ENCODE measurements at regions not wholly inside any gene's neighbourhood (a gene's known extent, or its start where the extent isn't known, plus 50 kb on each side); places are given as distances from the start of the nearest gene placed in this dataset.

DNA sequence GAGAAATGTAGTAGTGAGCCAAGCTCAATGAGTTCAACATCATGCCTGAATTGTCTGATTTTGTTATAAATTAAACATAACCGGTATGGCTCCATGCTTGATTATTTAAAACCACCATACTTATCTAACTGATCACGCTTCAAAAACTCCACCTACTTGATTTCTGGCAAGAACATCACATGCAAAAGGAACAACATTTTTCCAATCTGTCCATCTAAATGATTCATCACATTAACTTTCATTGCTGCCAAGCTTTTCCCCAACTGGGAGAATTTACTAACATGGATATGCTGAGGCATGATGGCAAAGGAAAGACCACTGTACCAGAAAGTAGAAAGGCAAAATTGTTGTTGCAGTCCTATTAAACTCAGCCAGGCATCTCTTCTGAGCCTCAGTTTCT is 286.8 kb downstream of the TRIB2 start:
- TF ChIP-seq CTCF (optimal IDR thresholded peaks at IDR 0.05 in 1 of 3, IDR thresholded peaks at IDR 0.05 in 1 of 3, conservative IDR thresholded peaks at IDR 0.05 in 1 of 3; ENCODE audit: extremely low read depth in 1 of 3, insufficient read depth in 2 of 3, low read length in 3 of 3) (no peak), EZH2 (IDR thresholded peaks at IDR 0.05; ENCODE audit: low read length) (no peak)
- Histone ChIP-seq H3K27ac (ENCODE audit: control insufficient read depth, insufficient read depth, low read length) (no peak overlapping the region), H3K4me1 (ENCODE audit: control insufficient read depth, extremely low read depth, insufficient read depth, low read length) (peaks cover 14% of the 10 kb centered on the region), H3K4me3 (ENCODE audit: control insufficient read depth in 2 of 3, extremely low read depth in 1 of 3, insufficient read depth in 2 of 3, low read depth in 1 of 3, low read length in 3 of 3) (no peak overlapping the region), H3K9ac (ENCODE audit: control insufficient read depth, extremely low read depth, insufficient read depth, low read length) (no peak overlapping the region), H3K79me2 (ENCODE audit: control insufficient read depth, insufficient read depth, low read length) (no peaks in the 10 kb centered on the region), H3K9me3 (ENCODE audit: control insufficient read depth, low read depth, low read length) (no peaks in the 10 kb centered on the region), H3K9me1 (ENCODE audit: control insufficient read depth, extremely low read depth, insufficient read depth, low read length) (no peaks in the 10 kb centered on the region), H2AFZ (ENCODE audit: control insufficient read depth, low read length) (no peak overlapping the region), H4K20me1 (ENCODE audit: control insufficient read depth, extremely low read depth, insufficient read depth, low read length) (no peaks in the 10 kb centered on the region), H3K27me3 (ENCODE audit: control insufficient read depth, extremely low read depth, insufficient read depth, low read length) (no peaks in the 10 kb centered on the region), H3K4me2 (ENCODE audit: control insufficient read depth, extremely low read depth, insufficient read depth, low read depth, low read length) (no peak overlapping the region), H3K36me3 (ENCODE audit: control insufficient read depth in 2 of 2, extremely low read depth in 1 of 2, insufficient read depth in 2 of 2, low read length in 2 of 2) (no peaks in the 10 kb centered on the region)
- DNase-seq (ENCODE audit: low read depth, low spot score) (no peak), FAIRE-seq (peak; percentile 65)
- dilution Hi-C loops (cut with MboI; ENCODE audit: extremely low pct_ligation_motif_present, low sequenced_read_pairs): no loop called here

DNA sequence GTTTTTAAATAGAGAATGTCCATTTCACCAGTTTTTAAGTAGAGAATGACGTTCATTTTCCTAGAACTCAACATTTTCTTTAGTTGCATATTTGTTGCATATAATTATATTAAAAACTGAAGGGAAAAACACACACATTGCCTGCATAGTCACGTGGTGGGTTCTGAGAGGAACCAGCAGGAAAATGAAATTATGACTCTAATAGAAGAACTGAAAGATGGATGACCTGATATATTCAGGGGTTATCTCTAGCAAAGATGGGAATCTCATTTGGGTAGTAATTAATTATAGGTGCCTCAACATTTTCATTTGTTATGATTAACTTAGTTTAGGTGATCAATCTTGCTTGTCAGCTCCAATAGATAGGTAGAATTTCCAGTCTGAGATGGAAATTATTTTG is 288.3 kb downstream of the TRIB2 start:
- no peaks in the 10 kb centered on the region for H3K79me2 ChIP-seq (ENCODE audit: control insufficient read depth, insufficient read depth, low read length)
- H3K4me3 ChIP-seq (ENCODE audit: control insufficient read depth in 2 of 3, extremely low read depth in 1 of 3, insufficient read depth in 2 of 3, low read depth in 1 of 3, low read length in 3 of 3): no peak overlapping the region
- H3K9me3 ChIP-seq (ENCODE audit: control insufficient read depth, low read depth, low read length): no peaks in the 10 kb centered on the region
- TF ChIP-seq EZH2 (IDR thresholded peaks at IDR 0.05; ENCODE audit: low read length) (no peak), CTCF (optimal IDR thresholded peaks at IDR 0.05 in 1 of 3, IDR thresholded peaks at IDR 0.05 in 1 of 3, conservative IDR thresholded peaks at IDR 0.05 in 1 of 3; ENCODE audit: extremely low read depth in 1 of 3, insufficient read depth in 2 of 3, low read length in 3 of 3) (no peak)
- DNase-seq (ENCODE audit: low read depth, low spot score) (no peak), FAIRE-seq (no peak)
- no peaks in the 10 kb centered on the region for H3K36me3 ChIP-seq (ENCODE audit: control insufficient read depth in 2 of 2, extremely low read depth in 1 of 2, insufficient read depth in 2 of 2, low read length in 2 of 2)
- peaks cover 23% of the 10 kb centered on the region for H3K4me1 ChIP-seq (ENCODE audit: control insufficient read depth, extremely low read depth, insufficient read depth, low read length)
- H3K4me2 ChIP-seq (ENCODE audit: control insufficient read depth, extremely low read depth, insufficient read depth, low read depth, low read length): no peak overlapping the region
- no peak overlapping the region for H3K27ac ChIP-seq (ENCODE audit: control insufficient read depth, insufficient read depth, low read length)
- no peaks in the 10 kb centered on the region for H3K27me3 ChIP-seq (ENCODE audit: control insufficient read depth, extremely low read depth, insufficient read depth, low read length)
- no peaks in the 10 kb centered on the region for H4K20me1 ChIP-seq (ENCODE audit: control insufficient read depth, extremely low read depth, insufficient read depth, low read length)
- dilution Hi-C loops (cut with MboI; ENCODE audit: extremely low pct_ligation_motif_present, low sequenced_read_pairs): no loop called here
- no peak overlapping the region for H2AFZ ChIP-seq (ENCODE audit: control insufficient read depth, low read length)
- H3K9me1 ChIP-seq (ENCODE audit: control insufficient read depth, extremely low read depth, insufficient read depth, low read length): no peaks in the 10 kb centered on the region
- no peak overlapping the region for H3K9ac ChIP-seq (ENCODE audit: control insufficient read depth, extremely low read depth, insufficient read depth, low read length)
